ENCODE measurements at regions not wholly inside any gene's neighbourhood (a gene's known extent, or its start where the extent isn't known, plus 50 kb on each side); places are given as distances from the start of the nearest gene placed in this dataset.

GRCh38 chr14:62528296-62528695, 517.0 kb downstream of the KCNH5 start:
- no peaks in the 10 kb centered on the region for H3K4me1 ChIP-seq (ENCODE audit: control insufficient read depth, insufficient read depth, low read length)
- intact Hi-C loops (cut with micrococcal nuclease) = no loop called here
- no peak overlapping the region for H2AK9ac ChIP-seq (replicated peaks; ENCODE audit: low read depth, low read length, poor library complexity)
- WGBS, 2 experiments (ENCODE audit: extremely low coverage in 2 of 2, insufficient read length in 1 of 2) = no CpG with 5 or more reads among the region's 1 CpG
- H3K79me1 ChIP-seq (ENCODE audit: low read depth in 1 of 2, low read length in 2 of 2) = no peaks in the 10 kb centered on the region
- dilution Hi-C loops (cut with HindIII; ENCODE audit: low sequenced_read_pairs, unreplicated experiment) = no loop called here
- H2BK15ac ChIP-seq (ENCODE audit: low read depth, low read length) = no peak overlapping the region
- no peak overlapping the region for H3K18ac ChIP-seq (ENCODE audit: low read depth, low read length)
- H3K27me3 ChIP-seq (ENCODE audit: control insufficient read depth, insufficient read depth, low read length) = no peaks in the 10 kb centered on the region
- no peak overlapping the region for H3K4me2 ChIP-seq (ENCODE audit: low read depth, low read length)
- no peak overlapping the region for H4K5ac ChIP-seq (ENCODE audit: low read depth, low read length)
- no peak overlapping the region for H2BK5ac ChIP-seq (ENCODE audit: low read depth, low read length, poor library complexity, severe bottlenecking)
- H3K4ac ChIP-seq (ENCODE audit: low read depth, low read length) = no peak overlapping the region
- no peak overlapping the region for H3K23ac ChIP-seq (ENCODE audit: low read depth, low read length)
- H2AFZ ChIP-seq (replicated peaks; ENCODE audit: low read length, poor library complexity) = no peak overlapping the region
- H2AK5ac ChIP-seq (ENCODE audit: low read depth, low read length) = no peak overlapping the region
- DNase-seq (peak; percentile 18), ATAC-seq (ENCODE audit: low read depth) (no peak)
- no peaks in the 10 kb centered on the region for H4K20me1 ChIP-seq (ENCODE audit: insufficient read depth, low read length)
- H4K91ac ChIP-seq (ENCODE audit: insufficient read depth, low read depth, low read length) = no peak overlapping the region
- POLR2A ChIA-PET (ENCODE audit: unreplicated experiment) = no interaction called here
- BruUV-seq (replicated peaks) = no TSS peak
- no peak overlapping the region for H3K27ac ChIP-seq (ENCODE audit: insufficient read depth, low read length)
- no peaks in the 10 kb centered on the region for H3K9me3 ChIP-seq (ENCODE audit: control insufficient read depth, insufficient read depth, low read length)
- no peak for TF ChIP-seq FOS (IDR thresholded peaks at IDR 0.05; ENCODE audit: low read depth, low read length)
- no peak for TF ChIP-seq NFE2L2 (IDR thresholded peaks at IDR 0.05; ENCODE audit: low read depth, low read length)
- TF ChIP-seq USF2 (IDR thresholded peaks at IDR 0.05; ENCODE audit: low read depth, low read length) = no peak
- no peak for TF ChIP-seq RAD21 (IDR thresholded peaks at IDR 0.05; ENCODE audit: low read length)
- TF ChIP-seq ELK1 (IDR thresholded peaks at IDR 0.05; ENCODE audit: borderline replicate concordance, low read depth, low read length) = no peak
- TF ChIP-seq CEBPB (IDR thresholded peaks at IDR 0.05; ENCODE audit: low read depth, low read length) = no peak
- no peak for TF ChIP-seq MAFK (IDR thresholded peaks at IDR 0.05; ENCODE audit: low read depth, low read length)
- no peak for TF ChIP-seq CTCF (conservative IDR thresholded peaks at IDR 0.05; ENCODE audit: low read depth, low read length)
- no peak for TF ChIP-seq MAZ (IDR thresholded peaks at IDR 0.05; ENCODE audit: borderline replicate concordance, low read depth, low read length)
- TF ChIP-seq POLR2A (IDR thresholded peaks at IDR 0.05; ENCODE audit: low read depth, low read length) = no peak
- no peak for TF ChIP-seq BHLHE40 (IDR thresholded peaks at IDR 0.05; ENCODE audit: low read depth, low read length)
- TF ChIP-seq MXI1 (IDR thresholded peaks at IDR 0.05; ENCODE audit: borderline replicate concordance, low read depth, low read length) = no peak
- TF ChIP-seq RCOR1 (IDR thresholded peaks at IDR 0.05; ENCODE audit: insufficient replicate concordance, low read length) = no peak
- TF ChIP-seq SMC3 (IDR thresholded peaks at IDR 0.05; ENCODE audit: low read depth, low read length) = no peak
- no peak overlapping the region for H3K56ac ChIP-seq (ENCODE audit: extremely low read depth, insufficient read depth, low read length)
- CTCF ChIA-PET = no interaction called here
- H2BK20ac ChIP-seq (ENCODE audit: low read depth, low read length) = no peak overlapping the region
- H3K9ac ChIP-seq (ENCODE audit: low read depth, low read length) = no peak overlapping the region
- no peaks in the 10 kb centered on the region for H3K36me3 ChIP-seq (ENCODE audit: control insufficient read depth, insufficient read depth, low read length)
- H2BK120ac ChIP-seq (ENCODE audit: low read depth, low read length) = no peak overlapping the region
- no peak overlapping the region for H3K4me3 ChIP-seq (ENCODE audit: insufficient read depth, low read depth, low read length)
- no peak overlapping the region for H3K14ac ChIP-seq (replicated peaks; ENCODE audit: low read depth, low read length)
- in situ Hi-C loops (cut with MboI; ENCODE audit: low sequenced_read_pairs) = no loop called here
- H3K9me1 ChIP-seq (ENCODE audit: insufficient read depth, low read length) = no peaks in the 10 kb centered on the region
- no peak overlapping the region for H4K8ac ChIP-seq (ENCODE audit: low read depth in 2 of 2, low read length in 2 of 2)

All from IMR-90 (cell line).